PFSK-1 (cell line): ENCODE measurements at regions not wholly inside any gene's neighbourhood (a gene's known extent, or its start where the extent isn't known, plus 50 kb on each side); places are given as distances from the start of the nearest gene placed in this dataset.

ENCODE experiments used
- FOXP2 ChIP-seq: optimal IDR thresholded peaks from 2 replicates; pipeline ENCODE3; 2011; ENCODE audit warnings: borderline replicate concordance, control low read depth, inconsistent platforms; ENCODE audit not compliant: insufficient read depth; ENCODE audit errors: extremely low read length, extremely low read depth
- POLR2AphosphoS5 ChIP-seq: IDR thresholded peaks from 2 replicates; pipeline ENCODE4 v1.6.1; 2012; ENCODE audit warnings: low read depth, mild to moderate bottlenecking, control low read depth, low read length, moderate library complexity
- REST ChIP-seq, 2 experiments: IDR thresholded peaks; 2 replicates each; pipeline versions ENCODE4 v1.6.1 to v1.8.0; 2011 to 2012; ENCODE audit warnings: low read depth in 2 of 2, low read length in 2 of 2, control low read depth in 1 of 2, inconsistent platforms in 1 of 2, mild to moderate bottlenecking in 1 of 2, moderate library complexity in 1 of 2; ENCODE audit not compliant: insufficient read depth in 1 of 2
- SIN3A ChIP-seq: IDR thresholded peaks from 2 replicates; pipeline ENCODE4 v1.6.1; 2012; ENCODE audit warnings: mild to moderate bottlenecking, low read length, moderate library complexity, borderline replicate concordance; ENCODE audit not compliant: insufficient read depth
- TAF1 ChIP-seq: IDR thresholded peaks from 2 replicates; pipeline ENCODE4 v1.6.1; 2012; ENCODE audit warnings: low read length, control low read depth, borderline replicate concordance; ENCODE audit not compliant: insufficient read depth

- TF ChIP-seq TAF1, result no peak
- no peak for TF ChIP-seq REST (IDR thresholded peaks at IDR 0.05; ENCODE audit: insufficient read depth in 1 of 2, low read depth in 2 of 2, low read length in 2 of 2)
- TF ChIP-seq SIN3A, result no peak
- TF ChIP-seq FOXP2, result no peak
- TF ChIP-seq POLR2AphosphoS5, result no peak
Measured at GRCh38 chr11:116062129-116062489, 557.9 kb upstream of the CADM1 start.

GRCh38 chr11:116061322-116061721, 557.1 kb upstream of the CADM1 start:
- TF ChIP-seq SIN3A, result no peak
- no peak for TF ChIP-seq TAF1
- TF ChIP-seq FOXP2, result no peak
- TF ChIP-seq REST (IDR thresholded peaks at IDR 0.05; ENCODE audit: insufficient read depth in 1 of 2, low read depth in 2 of 2, low read length in 2 of 2), result no peak
- no peak for TF ChIP-seq POLR2AphosphoS5

- no peak for TF ChIP-seq POLR2AphosphoS5
- TF ChIP-seq FOXP2, result no peak
- no peak for TF ChIP-seq REST (IDR thresholded peaks at IDR 0.05; ENCODE audit: insufficient read depth in 1 of 2, low read depth in 2 of 2, low read length in 2 of 2)
- TF ChIP-seq TAF1, result no peak
- TF ChIP-seq SIN3A, result no peak
Measured at GRCh38 chr11:116059919-116060318, 555.7 kb upstream of the CADM1 start.

- no peak for TF ChIP-seq SIN3A
- TF ChIP-seq FOXP2, result no peak
- no peak for TF ChIP-seq TAF1
Measured at GRCh38 chr11:116057000-116057399, 552.8 kb upstream of the CADM1 start.

GRCh38 chr11:116055064-116055463, 550.8 kb upstream of the CADM1 start:
- TF ChIP-seq SIN3A (no peak), POLR2AphosphoS5 (no peak), FOXP2 (no peak), REST (IDR thresholded peaks at IDR 0.05; ENCODE audit: insufficient read depth in 1 of 2, low read depth in 2 of 2, low read length in 2 of 2) (no peak), TAF1 (no peak)
